Brain microvascular endothelial cell (primary cell): ENCODE measurements at regions not wholly inside any gene's neighbourhood (a gene's known extent, or its start where the extent isn't known, plus 50 kb on each side); places are given as distances from the start of the nearest gene placed in this dataset.
A peak's percentile ranks its signal among the peaks of the same experiment; 100 is the strongest.

Experiments used
- DNase-seq: peaks from one replicate; pipeline ENCODE4 v3.0.0-alpha.2; 2020
- H3K27ac ChIP-seq: fragments of 250-450 bp; sonication (Bioruptor Pico); 2 replicates; pipeline ENCODE4 v1.5.1; 2020; ENCODE audit warnings: mild to moderate bottlenecking, moderate library complexity
- H3K27me3 ChIP-seq: fragments of 250-450 bp; sonication (Bioruptor Pico); replicated peaks from 2 replicates; pipeline ENCODE4 v1.5.1; 2020; ENCODE audit warnings: mild to moderate bottlenecking
- H3K36me3 ChIP-seq: fragments of 250-450 bp; sonication (Bioruptor Pico); replicated peaks from 2 replicates; pipeline ENCODE4 v1.5.1; 2020; ENCODE audit warnings: mild to moderate bottlenecking
- H3K4me3 ChIP-seq: 2 replicates; pipeline ENCODE4 v1.5.1; 2011; ENCODE audit warnings: low read depth, mild to moderate bottlenecking, control low read depth, low read length, moderate library complexity
- CTCF ChIP-seq: IDR thresholded peaks from 2 replicates; pipeline ENCODE4 v1.5.1; 2011; ENCODE audit warnings: low read depth, mild to moderate bottlenecking, moderate library complexity, low read length, control low read depth, inconsistent platforms; ENCODE audit errors: missing control alignments
- in situ Hi-C: cut with HindIII; loops from 2 replicates; pipeline ENCODE4 v1.10.0; 2017; ENCODE audit warnings: low sequenced_read_pairs, low pct_ligation_motif_present

GRCh38 chr11:24421766-24422165 lies 75.1 kb upstream of the LUZP2 start:
- in situ Hi-C loops = no loop called here
- peak; percentile 4 for DNase-seq
- Histone ChIP-seq H3K27me3 (no peaks in the 10 kb centered on the region), H3K4me3 (no peak overlapping the region), H3K36me3 (no peaks in the 10 kb centered on the region), H3K27ac (no peak overlapping the region)
- TF ChIP-seq CTCF = no peak

- in situ Hi-C loops = no loop called here
- peak; percentile 18 for DNase-seq
- Histone ChIP-seq H3K36me3 (no peaks in the 10 kb centered on the region), H3K27me3 (no peaks in the 10 kb centered on the region), H3K27ac (no peak overlapping the region), H3K4me3 (no peak overlapping the region)
- TF ChIP-seq CTCF = no peak
These were observed 74.5 kb upstream of the LUZP2 start for GRCh38 chr11:24422376-24422775.

GRCh38 chr11:24437123-24437522 lies 59.7 kb upstream of the LUZP2 start:
- Histone ChIP-seq H3K27ac (no peak overlapping the region), H3K27me3 (no peaks in the 10 kb centered on the region), H3K36me3 (no peaks in the 10 kb centered on the region), H3K4me3 (no peak overlapping the region)
- no peak for DNase-seq
- no peak for TF ChIP-seq CTCF
- in situ Hi-C loops = no loop called here
